ENCODE measurements at regions not wholly inside any gene's neighbourhood (a gene's known extent, or its start where the extent isn't known, plus 50 kb on each side); places are given as distances from the start of the nearest gene placed in this dataset.

GRCh38 chr16:65355706-65356105 lies 233.8 kb upstream of the CDH11 start:
- Histone ChIP-seq H4K20me1 (ENCODE audit: insufficient read depth, low read length) (no peaks in the 10 kb centered on the region), H3K4me2 (ENCODE audit: low read length) (no peak overlapping the region), H3K9me2 (ENCODE audit: insufficient read depth, low read length) (no peaks in the 10 kb centered on the region), H3K36me3 (ENCODE audit: insufficient read depth, low read length) (no peaks in the 10 kb centered on the region), H3K27ac (ENCODE audit: low read depth, low read length, poor library complexity, severe bottlenecking) (no peak overlapping the region), H3K4me1 (ENCODE audit: insufficient read depth, low read length, poor library complexity, severe bottlenecking) (no peaks in the 10 kb centered on the region), H3K79me2 (ENCODE audit: insufficient read depth, low read depth, low read length) (no peaks in the 10 kb centered on the region), H3K4me3 (ENCODE audit: low read depth, low read length, poor library complexity, severe bottlenecking) (no peak overlapping the region), H2AFZ (ENCODE audit: low read length) (no peak overlapping the region), H3K9me3 (ENCODE audit: low read length) (no peaks in the 10 kb centered on the region)
- TF ChIP-seq EZH2phosphoT487 (IDR thresholded peaks at IDR 0.05; ENCODE audit: borderline replicate concordance, low read depth, low read length) (no peak), CTCF (conservative IDR thresholded peaks at IDR 0.05; ENCODE audit: low read length) (no peak)
- DNase-seq (ENCODE audit: low spot score): no peak
- BruUV-seq (replicated peaks): no TSS peak
- ChIA-PET POLR2A (interaction anchor here (1.1 kb wide), 1 partner anchor 63 kb away, joined by 3 read pairs; no protein-coding TSS in a partner anchor), CTCF (ENCODE audit: unreplicated experiment) (no interaction called here)
- intact Hi-C loops (cut with micrococcal nuclease; ENCODE audit: unreplicated experiment): no loop called here

- Histone ChIP-seq H3K9me2 (ENCODE audit: insufficient read depth, low read length) (no peaks in the 10 kb centered on the region), H3K4me2 (ENCODE audit: low read length) (no peak overlapping the region), H2AFZ (ENCODE audit: low read length) (no peak overlapping the region), H3K4me1 (ENCODE audit: insufficient read depth, low read length, poor library complexity, severe bottlenecking) (no peaks in the 10 kb centered on the region), H3K27ac (ENCODE audit: low read depth, low read length, poor library complexity, severe bottlenecking) (no peak overlapping the region), H3K79me2 (ENCODE audit: insufficient read depth, low read depth, low read length) (no peaks in the 10 kb centered on the region), H4K20me1 (ENCODE audit: insufficient read depth, low read length) (no peaks in the 10 kb centered on the region), H3K36me3 (ENCODE audit: insufficient read depth, low read length) (no peaks in the 10 kb centered on the region), H3K9me3 (ENCODE audit: low read length) (no peaks in the 10 kb centered on the region), H3K4me3 (ENCODE audit: low read depth, low read length, poor library complexity, severe bottlenecking) (no peak overlapping the region)
- no TSS peak for BruUV-seq (replicated peaks)
- CTCF ChIA-PET (ENCODE audit: unreplicated experiment): no interaction called here
- intact Hi-C loops (cut with micrococcal nuclease; ENCODE audit: unreplicated experiment): no loop called here
- TF ChIP-seq CTCF (conservative IDR thresholded peaks at IDR 0.05; ENCODE audit: low read length): no peak
- no peak for TF ChIP-seq EZH2phosphoT487 (IDR thresholded peaks at IDR 0.05; ENCODE audit: borderline replicate concordance, low read depth, low read length)
- no peak for DNase-seq (ENCODE audit: low spot score)
- POLR2A ChIA-PET: interaction anchor here (1.1 kb wide), 1 partner anchor 16 kb away, joined by 4 read pairs; no protein-coding TSS in a partner anchor
Measured at GRCh38 chr16:65353183-65353582, 231.3 kb upstream of the CDH11 start.

- H2AFZ ChIP-seq (ENCODE audit: low read length): no peak overlapping the region
- no peak overlapping the region for H3K4me2 ChIP-seq (ENCODE audit: low read length)
- intact Hi-C loops (cut with micrococcal nuclease; ENCODE audit: unreplicated experiment): no loop called here
- no TSS peak for BruUV-seq (replicated peaks)
- H3K27ac ChIP-seq (ENCODE audit: low read depth, low read length, poor library complexity, severe bottlenecking): no peak overlapping the region
- no peaks in the 10 kb centered on the region for H3K9me2 ChIP-seq (ENCODE audit: insufficient read depth, low read length)
- H4K20me1 ChIP-seq (ENCODE audit: insufficient read depth, low read length): no peaks in the 10 kb centered on the region
- H3K9me3 ChIP-seq (ENCODE audit: low read length): no peaks in the 10 kb centered on the region
- H3K4me1 ChIP-seq (ENCODE audit: insufficient read depth, low read length, poor library complexity, severe bottlenecking): no peaks in the 10 kb centered on the region
- no peaks in the 10 kb centered on the region for H3K36me3 ChIP-seq (ENCODE audit: insufficient read depth, low read length)
- no peak for DNase-seq (ENCODE audit: low spot score)
- no peaks in the 10 kb centered on the region for H3K79me2 ChIP-seq (ENCODE audit: insufficient read depth, low read depth, low read length)
- H3K4me3 ChIP-seq (ENCODE audit: low read depth, low read length, poor library complexity, severe bottlenecking): no peak overlapping the region
- ChIA-PET POLR2A (no interaction called here), CTCF (ENCODE audit: unreplicated experiment) (no interaction called here)
- TF ChIP-seq EZH2phosphoT487 (IDR thresholded peaks at IDR 0.05; ENCODE audit: borderline replicate concordance, low read depth, low read length) (no peak), CTCF (conservative IDR thresholded peaks at IDR 0.05; ENCODE audit: low read length) (no peak)
Measured at GRCh38 chr16:65349626-65350025, 227.8 kb upstream of the CDH11 start.
